IMR-90 (cell line): ENCODE measurements at regions not wholly inside any gene's neighbourhood (a gene's known extent, or its start where the extent isn't known, plus 50 kb on each side); places are given as distances from the start of the nearest gene placed in this dataset.

Experiments
- ATAC-seq: fragments of 200-7000 bp; cut with Tn5 transposase; 2 replicates; pipeline ENCODE4 v1.9.1; 2020; ENCODE audit warnings: low read depth, mild to moderate bottlenecking, moderate library complexity
- BruUV-seq: library from RNA; stranded (reverse); fragments of 400-500 nt; replicated peaks from 2 replicates; lab custom pipeline; 2021; lab: Mats Ljungman, UMichigan
- CTCF ChIA-PET: fragments of 300-600 bp; formaldehyde crosslinking; extraction: SDS; loops from one replicate; lab custom pipeline; 2021; ENCODE audit warnings: antibody characterized with exemption; lab: Yijun Ruan, JAX
- POLR2A ChIA-PET: fragments of 300-600 bp; sonication (Branson Sonifier 250); formaldehyde crosslinking; loops from one replicate; lab custom pipeline; 2022; ENCODE audit warnings: antibody characterized with exemption; ENCODE audit not compliant: unreplicated experiment; lab: Charles Lee
- DNase-seq: peaks from one replicate; pipeline ENCODE4 v3.0.0; 2013
- H2AFZ ChIP-seq: replicated peaks from 2 replicates; pipeline ENCODE3; 2013; ENCODE audit warnings: low read length, mild to moderate bottlenecking; ENCODE audit not compliant: poor library complexity
- H2AK5ac ChIP-seq: 2 replicates; pipeline ENCODE4 v1.6.1; 2013; ENCODE audit warnings: low read depth, low read length, inconsistent platforms
- H2AK9ac ChIP-seq: replicated peaks from 2 replicates; pipeline ENCODE3; 2013; ENCODE audit warnings: mild to moderate bottlenecking, low read depth, low read length, moderate library complexity; ENCODE audit not compliant: poor library complexity
- H2BK120ac ChIP-seq: 2 replicates; pipeline ENCODE4 v1.6.1; 2013; ENCODE audit warnings: low read depth, low read length, inconsistent platforms
- H2BK15ac ChIP-seq: 3 replicates; pipeline ENCODE4 v1.6.1; 2013; ENCODE audit warnings: low read depth, low read length, inconsistent platforms
- H2BK20ac ChIP-seq: 2 replicates; pipeline ENCODE4 v1.6.1; 2013; ENCODE audit warnings: low read depth, mild to moderate bottlenecking, inconsistent platforms, low read length, moderate library complexity
- H2BK5ac ChIP-seq: 2 replicates; pipeline ENCODE4 v1.6.1; 2013; ENCODE audit warnings: mild to moderate bottlenecking, low read depth, low read length, inconsistent platforms; ENCODE audit not compliant: poor library complexity, severe bottlenecking
- H3K14ac ChIP-seq: replicated peaks from 2 replicates; pipeline ENCODE4 v1.6.1; 2013; ENCODE audit warnings: low read depth, low read length, inconsistent platforms
- H3K18ac ChIP-seq: 2 replicates; pipeline ENCODE4 v1.6.1; 2013; ENCODE audit warnings: low read depth, low read length, control low read depth
- H3K23ac ChIP-seq: 2 replicates; pipeline ENCODE4 v1.6.1; 2013; ENCODE audit warnings: low read depth, low read length, inconsistent platforms
- H3K27ac ChIP-seq: 2 replicates; pipeline ENCODE4 v1.5.1; 2013; ENCODE audit warnings: mild to moderate bottlenecking, control low read depth, low read length; ENCODE audit not compliant: insufficient read depth
- H3K27me3 ChIP-seq: 2 replicates; pipeline ENCODE4 v1.6.1; 2013; ENCODE audit warnings: low read length; ENCODE audit not compliant: control insufficient read depth, insufficient read depth
- H3K36me3 ChIP-seq: 2 replicates; pipeline ENCODE4 v1.6.1; 2013; ENCODE audit warnings: low read length, mixed read lengths; ENCODE audit not compliant: control insufficient read depth, insufficient read depth
- H3K4ac ChIP-seq: 2 replicates; pipeline ENCODE4 v1.6.1; 2013; ENCODE audit warnings: low read depth, low read length, inconsistent platforms
- H3K4me1 ChIP-seq: 2 replicates; pipeline ENCODE4 v1.6.1; 2013; ENCODE audit warnings: low read length, mixed read lengths; ENCODE audit not compliant: control insufficient read depth, insufficient read depth
- H3K4me2 ChIP-seq: 2 replicates; pipeline ENCODE4 v1.6.1; 2013; ENCODE audit warnings: low read depth, mild to moderate bottlenecking, control low read depth, low read length, moderate library complexity
- H3K4me3 ChIP-seq: 2 replicates; pipeline ENCODE4 v1.5.1; 2013; ENCODE audit warnings: low read depth, mild to moderate bottlenecking, control low read depth, low read length, moderate library complexity; ENCODE audit not compliant: insufficient read depth
- H3K56ac ChIP-seq: 2 replicates; pipeline ENCODE4 v1.6.1; 2013; ENCODE audit warnings: low read length, inconsistent platforms; ENCODE audit not compliant: insufficient read depth; ENCODE audit errors: extremely low read depth
- H3K79me1 ChIP-seq, 2 experiments: 2 replicates each; pipeline ENCODE4 v1.6.1; 2013; ENCODE audit warnings: low read length in 2 of 2, inconsistent platforms in 1 of 2, low read depth in 1 of 2
- H3K9ac ChIP-seq: 2 replicates; pipeline ENCODE4 v1.6.1; 2013; ENCODE audit warnings: low read depth, low read length, control low read depth
- H3K9me1 ChIP-seq: 2 replicates; pipeline ENCODE4 v1.6.1; 2013; ENCODE audit warnings: low read length, inconsistent platforms; ENCODE audit not compliant: insufficient read depth
- H3K9me3 ChIP-seq: 2 replicates; pipeline ENCODE4 v1.6.1; 2013; ENCODE audit warnings: low read length; ENCODE audit not compliant: control insufficient read depth, insufficient read depth
- H4K20me1 ChIP-seq: 2 replicates; pipeline ENCODE4 v1.6.1; 2013; ENCODE audit warnings: low read length, inconsistent platforms; ENCODE audit not compliant: insufficient read depth
- H4K5ac ChIP-seq: 2 replicates; pipeline ENCODE4 v1.6.1; 2013; ENCODE audit warnings: mild to moderate bottlenecking, low read depth, low read length, control low read depth
- H4K8ac ChIP-seq, 2 experiments: 2 replicates each; pipeline ENCODE4 v1.6.1; 2013; ENCODE audit warnings: low read depth in 2 of 2, low read length in 2 of 2, control low read depth in 1 of 2, inconsistent platforms in 1 of 2
- H4K91ac ChIP-seq: 2 replicates; pipeline ENCODE4 v1.6.1; 2013; ENCODE audit warnings: low read depth, low read length, inconsistent platforms; ENCODE audit not compliant: insufficient read depth
- BHLHE40 ChIP-seq: fragments of 150-350 bp; IDR thresholded peaks from 2 replicates; pipeline ENCODE4 v1.6.1; 2016; ENCODE audit warnings: mild to moderate bottlenecking, low read depth, low read length
- CEBPB ChIP-seq: IDR thresholded peaks from 2 replicates; pipeline ENCODE4 v1.6.1; 2012; ENCODE audit warnings: low read depth, low read length, improper control_type of control experiment
- CHD1 ChIP-seq: IDR thresholded peaks from 2 replicates; pipeline ENCODE4 v1.6.1; 2012; ENCODE audit warnings: low read depth, low read length, improper control_type of control experiment
- CTCF ChIP-seq: conservative IDR thresholded peaks from 2 replicates; pipeline ENCODE4 v1.5.1; 2012; ENCODE audit warnings: mild to moderate bottlenecking, low read depth, low read length, improper control_type of control experiment
- FOS ChIP-seq: fragments of 150-350 bp; IDR thresholded peaks from 2 replicates; pipeline ENCODE4 v1.6.1; 2016; ENCODE audit warnings: low read depth, low read length
- MAFK ChIP-seq: IDR thresholded peaks from 2 replicates; pipeline ENCODE4 v1.6.1; 2012; ENCODE audit warnings: low read depth, low read length, improper control_type of control experiment
- MXI1 ChIP-seq: IDR thresholded peaks from 2 replicates; pipeline ENCODE4 v1.6.1; 2012; ENCODE audit warnings: low read depth, mild to moderate bottlenecking, low read length, moderate library complexity, borderline replicate concordance
- POLR2A ChIP-seq: IDR thresholded peaks from 2 replicates; pipeline ENCODE4 v1.6.1; 2012; ENCODE audit warnings: mild to moderate bottlenecking, low read depth, low read length
- RAD21 ChIP-seq: IDR thresholded peaks from 2 replicates; pipeline ENCODE4 v1.6.1; 2012; ENCODE audit warnings: low read length, improper control_type of control experiment
- RCOR1 ChIP-seq: IDR thresholded peaks from 2 replicates; pipeline ENCODE4 v1.6.1; 2012; ENCODE audit warnings: mild to moderate bottlenecking, low read length, improper control_type of control experiment; ENCODE audit not compliant: insufficient replicate concordance
- RFX5 ChIP-seq: IDR thresholded peaks from 2 replicates; pipeline ENCODE4 v1.8.0; 2012; ENCODE audit warnings: low read depth, mild to moderate bottlenecking, low read length, moderate library complexity
- SMC3 ChIP-seq: fragments of 150-350 bp; IDR thresholded peaks from 2 replicates; pipeline ENCODE4 v1.6.1; 2016; ENCODE audit warnings: low read depth, mild to moderate bottlenecking, antibody characterized with exemption, low read length, moderate library complexity
- USF2 ChIP-seq: fragments of 150-350 bp; IDR thresholded peaks from 2 replicates; pipeline ENCODE4 v1.6.1; 2017; ENCODE audit warnings: mild to moderate bottlenecking, antibody characterized with exemption, low read length, low read depth
- WGBS, 2 experiments: methylation state at CpG; one replicate each; pipeline versions ENCODE4 v1.1.5 to v1.1.7; 2013; ENCODE audit warnings: missing lambda C conversion rate in 2 of 2; ENCODE audit not compliant: insufficient read length in 1 of 2; ENCODE audit errors: extremely low coverage in 2 of 2; 5-methylcytosine and 5-hydroxymethylcytosine counted together
- dilution Hi-C: fragments of 300-500 bp; cut with HindIII; formaldehyde crosslinking; loops from one replicate; pipeline ENCODE4 v1.14.3; 2018; ENCODE audit warnings: low sequenced_read_pairs; ENCODE audit not compliant: unreplicated experiment
- in situ Hi-C: fragments of 300-500 bp; cut with MboI; formaldehyde crosslinking; loops from 3 replicates; pipeline ENCODE4 v1.14.3; 2019; ENCODE audit warnings: low sequenced_read_pairs, inconsistent platforms, mixed read lengths
- intact Hi-C: fragments of 100-400 bp; cut with micrococcal nuclease; formaldehyde crosslinking; loops from 2 replicates; pipeline ENCODE4 v1.10.0; 2022
- TF ChIP-seq, protein P1 (sequence below): fragments of 150-350 bp; IDR thresholded peaks from 2 replicates; pipeline ENCODE4 v1.6.1; 2016; ENCODE audit warnings: low read depth, mild to moderate bottlenecking, low read length, moderate library complexity, borderline replicate concordance

- in situ Hi-C loops (no loop called here), dilution Hi-C loops (no loop called here), intact Hi-C loops (no loop called here)
- no CpG with 5 or more reads among the region's 1 CpG for WGBS, 2 experiments
- Histone ChIP-seq H4K91ac (no peak overlapping the region), H3K36me3 (no peaks in the 10 kb centered on the region), H3K23ac (no peak overlapping the region), H2AK9ac (no peak overlapping the region), H3K4me1 (no peaks in the 10 kb centered on the region), H2BK120ac (no peak overlapping the region), H3K79me1 (no peaks in the 10 kb centered on the region), H3K18ac (no peak overlapping the region), H3K4me3 (no peak overlapping the region), H3K14ac (no peak overlapping the region), H4K5ac (no peak overlapping the region), H3K27me3 (no peaks in the 10 kb centered on the region), H4K20me1 (no peaks in the 10 kb centered on the region), H3K9me1 (no peaks in the 10 kb centered on the region), H3K27ac (no peak overlapping the region), H3K4ac (no peak overlapping the region), H3K9me3 (no peaks in the 10 kb centered on the region), H3K56ac (no peak overlapping the region), H2BK20ac (no peak overlapping the region), H2BK5ac (no peak overlapping the region), H2BK15ac (no peak overlapping the region), H3K9ac (no peak overlapping the region), H2AK5ac (no peak overlapping the region), H3K4me2 (no peak overlapping the region), H4K8ac (no peak overlapping the region), H2AFZ (no peak overlapping the region)
- ChIA-PET CTCF (no interaction called here), POLR2A (no interaction called here)
- ATAC-seq, result no peak
- DNase-seq, result no peak
- no TSS peak for BruUV-seq
- no peak for TF ChIP-seq BHLHE40
- TF ChIP-seq CHD1, result no peak
- TF ChIP-seq RAD21, result no peak
- TF ChIP-seq POLR2A, result no peak
- TF ChIP-seq RCOR1, result no peak
- TF ChIP-seq SMC3, result no peak
- TF ChIP-seq RFX5, result no peak
- no peak for TF ChIP-seq FOS
- no peak for TF ChIP-seq MXI1
- TF ChIP-seq CEBPB, result no peak
- TF ChIP-seq, protein P1, sequence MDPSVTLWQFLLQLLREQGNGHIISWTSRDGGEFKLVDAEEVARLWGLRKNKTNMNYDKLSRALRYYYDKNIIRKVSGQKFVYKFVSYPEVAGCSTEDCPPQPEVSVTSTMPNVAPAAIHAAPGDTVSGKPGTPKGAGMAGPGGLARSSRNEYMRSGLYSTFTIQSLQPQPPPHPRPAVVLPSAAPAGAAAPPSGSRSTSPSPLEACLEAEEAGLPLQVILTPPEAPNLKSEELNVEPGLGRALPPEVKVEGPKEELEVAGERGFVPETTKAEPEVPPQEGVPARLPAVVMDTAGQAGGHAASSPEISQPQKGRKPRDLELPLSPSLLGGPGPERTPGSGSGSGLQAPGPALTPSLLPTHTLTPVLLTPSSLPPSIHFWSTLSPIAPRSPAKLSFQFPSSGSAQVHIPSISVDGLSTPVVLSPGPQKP, result no peak
- no peak for TF ChIP-seq USF2
- no peak for TF ChIP-seq CTCF
- TF ChIP-seq MAFK, result no peak
Observed at GRCh38 chr14:49139593-49139992, 446.6 kb downstream of the RPS29 start.
